ENCODE measurements at regions not wholly inside any gene's neighbourhood (a gene's known extent, or its start where the extent isn't known, plus 50 kb on each side); places are given as distances from the start of the nearest gene placed in this dataset.

- TF ChIP-seq CTCF (optimal IDR thresholded peaks at IDR 0.05 in 1 of 3, IDR thresholded peaks at IDR 0.05 in 1 of 3, conservative IDR thresholded peaks at IDR 0.05 in 1 of 3; ENCODE audit: extremely low read depth in 1 of 3, insufficient read depth in 2 of 3, low read length in 3 of 3) (no peak), EZH2 (IDR thresholded peaks at IDR 0.05; ENCODE audit: low read length) (no peak)
These were observed 177.9 kb upstream of the PGRMC2 start for GRCh38 chr4:128465523-128465922.

Data from keratinocyte (primary cell).